ENCODE measurements at regions not wholly inside any gene's neighbourhood (a gene's known extent, or its start where the extent isn't known, plus 50 kb on each side); places are given as distances from the start of the nearest gene placed in this dataset.
"Not testable (repeated sequence)": the region's sequence is repeated elsewhere in the genome, so short reads cannot be mapped to it uniquely, and the experiment has no call there.

GRCh38 chr3:187852842-187853730 is 107.8 kb upstream of the BCL6 start:
- no peak for DNase-seq

GRCh38 chr3:187855131-187855530 is 109.9 kb upstream of the BCL6 start:
- DNase-seq: no peak

DNA sequence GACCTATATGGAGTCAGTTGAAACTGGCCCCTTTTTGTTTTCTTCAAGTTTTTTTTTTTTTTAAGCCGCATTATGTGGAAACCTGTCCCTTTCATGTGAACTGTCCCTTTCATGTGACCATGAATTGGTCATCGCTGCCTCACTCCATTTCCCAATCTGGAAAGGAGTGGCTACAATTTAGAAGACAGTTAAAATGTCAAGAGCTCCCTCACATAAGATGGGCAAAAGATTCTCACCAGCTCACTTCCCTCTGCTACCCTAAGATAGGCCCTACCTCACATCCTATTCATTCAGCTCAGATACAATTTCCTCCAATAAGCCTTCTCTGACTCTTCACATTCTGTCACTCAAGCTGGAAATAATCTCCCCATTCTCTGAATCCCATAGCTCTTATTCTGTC is 111.3 kb upstream of the BCL6 start:
- DNase-seq: no peak

DNA sequence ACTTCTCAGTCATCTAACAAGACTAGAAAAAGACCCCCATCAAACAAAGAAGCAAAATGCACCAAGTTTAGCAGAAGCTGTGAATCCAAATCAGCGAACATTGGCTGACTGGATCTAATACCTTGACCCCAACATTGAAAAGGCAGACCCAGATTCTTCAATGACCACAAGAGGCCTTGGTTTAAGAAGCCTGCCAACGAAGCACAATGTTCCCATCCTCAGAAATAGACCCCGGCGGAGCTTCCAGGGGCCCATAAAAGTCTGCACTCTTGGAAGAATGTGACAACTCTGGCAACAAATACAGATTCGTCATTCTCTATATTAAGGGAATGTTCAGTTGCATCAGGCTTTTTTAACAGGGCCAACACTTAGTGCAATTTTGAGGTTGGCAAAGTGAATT is 112.8 kb upstream of the BCL6 start:
- peak in 2 of 3 donors; percentile 16 to 53 for DNase-seq

DNA sequence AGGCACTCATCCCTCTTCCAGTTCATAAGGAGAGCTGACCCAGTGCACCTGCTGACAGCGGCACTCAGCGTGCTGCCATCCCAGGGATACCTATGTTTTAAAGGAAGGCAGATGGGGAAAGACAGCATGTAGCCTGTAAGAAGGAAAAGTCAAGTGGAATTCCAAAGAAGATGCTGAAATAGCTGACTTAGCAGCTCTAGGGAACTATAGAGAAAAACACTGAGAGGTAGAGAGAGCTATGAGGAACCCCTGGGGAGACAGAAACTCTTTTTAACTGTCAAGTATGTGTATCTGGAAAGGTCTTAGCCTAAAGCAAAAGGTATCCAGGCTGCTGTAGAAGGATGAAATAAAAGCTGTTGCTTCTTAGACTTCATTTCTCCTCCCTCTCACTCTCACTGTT is 113.4 kb upstream of the BCL6 start:
- no peak for DNase-seq

DNA sequence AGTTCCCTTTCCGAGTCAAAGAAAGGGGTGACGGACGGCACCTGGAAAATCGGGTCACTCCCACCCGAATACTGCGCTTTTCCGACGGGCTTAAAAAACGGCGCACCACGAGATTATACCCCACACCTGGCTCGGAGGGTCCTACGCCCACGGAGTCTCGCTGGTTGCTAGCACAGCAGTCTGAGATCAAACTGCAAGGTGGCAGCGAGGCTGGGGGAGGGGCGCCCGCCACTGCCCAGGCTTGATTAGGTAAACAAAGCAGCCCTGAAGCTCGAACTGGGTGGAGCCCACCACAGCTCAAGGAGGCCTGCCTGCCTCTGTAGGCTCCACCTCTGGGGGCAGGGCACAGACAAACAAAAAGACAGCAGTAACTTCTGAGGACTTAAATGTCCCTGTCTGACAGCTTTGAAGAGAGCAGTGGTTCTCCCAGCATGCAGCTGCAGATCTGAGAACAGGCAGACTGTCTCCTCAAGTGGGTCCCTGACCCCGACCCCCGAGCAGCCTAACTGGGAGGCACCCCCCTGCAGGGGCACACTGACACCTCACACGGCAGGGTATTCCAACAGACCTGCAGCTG is 117.5 kb upstream of the BCL6 start:
- DNase-seq: not testable (repeated sequence)

- DNase-seq: no peak
Observed at GRCh38 chr3:187870360-187871203, 125.3 kb upstream of the BCL6 start.

- DNase-seq: no peak
Observed at GRCh38 chr3:187871204-187871591, 125.9 kb upstream of the BCL6 start.

- no peak for DNase-seq
Observed at GRCh38 chr3:187871848-187872247, 126.6 kb upstream of the BCL6 start.

DNA sequence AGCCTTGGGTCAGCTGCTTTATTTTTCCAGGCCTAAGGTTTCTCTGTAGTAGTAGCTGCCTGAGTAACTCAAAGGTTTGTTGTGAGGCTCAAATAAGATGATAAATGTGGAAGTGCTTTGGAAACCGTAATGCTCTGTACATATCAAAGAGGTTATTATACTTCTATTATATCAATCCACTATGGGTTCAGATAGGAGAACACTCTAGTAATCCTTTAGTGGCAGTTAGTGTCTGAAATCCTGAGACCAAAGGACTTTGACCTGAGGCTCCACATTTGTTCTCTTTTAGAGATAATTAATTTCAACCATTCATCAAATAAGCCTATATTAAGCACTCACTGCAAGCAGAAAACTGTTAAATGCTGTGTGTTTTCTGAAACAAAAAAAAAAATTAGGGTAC is 128.6 kb upstream of the BCL6 start:
- no peak for DNase-seq

DNA sequence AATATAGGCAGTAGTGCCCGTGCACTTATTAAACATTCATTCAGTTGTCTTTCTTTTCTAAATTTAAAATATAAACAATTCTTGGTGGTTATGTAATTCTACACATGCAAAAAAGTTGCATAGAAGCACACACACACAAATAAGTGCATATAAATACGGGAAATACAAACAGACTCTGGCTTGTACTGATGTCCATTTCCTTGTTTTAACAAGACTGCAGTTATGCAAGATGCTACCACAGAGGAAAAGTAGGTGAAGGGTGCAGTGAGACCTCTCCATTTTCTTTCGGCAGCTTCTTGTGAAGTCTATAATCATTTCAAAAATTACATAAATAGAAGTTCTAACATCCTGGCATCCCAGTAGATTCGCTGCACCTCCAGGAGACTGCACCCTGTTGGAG is 130.6 kb upstream of the BCL6 start:
- no peak for DNase-seq

DNA sequence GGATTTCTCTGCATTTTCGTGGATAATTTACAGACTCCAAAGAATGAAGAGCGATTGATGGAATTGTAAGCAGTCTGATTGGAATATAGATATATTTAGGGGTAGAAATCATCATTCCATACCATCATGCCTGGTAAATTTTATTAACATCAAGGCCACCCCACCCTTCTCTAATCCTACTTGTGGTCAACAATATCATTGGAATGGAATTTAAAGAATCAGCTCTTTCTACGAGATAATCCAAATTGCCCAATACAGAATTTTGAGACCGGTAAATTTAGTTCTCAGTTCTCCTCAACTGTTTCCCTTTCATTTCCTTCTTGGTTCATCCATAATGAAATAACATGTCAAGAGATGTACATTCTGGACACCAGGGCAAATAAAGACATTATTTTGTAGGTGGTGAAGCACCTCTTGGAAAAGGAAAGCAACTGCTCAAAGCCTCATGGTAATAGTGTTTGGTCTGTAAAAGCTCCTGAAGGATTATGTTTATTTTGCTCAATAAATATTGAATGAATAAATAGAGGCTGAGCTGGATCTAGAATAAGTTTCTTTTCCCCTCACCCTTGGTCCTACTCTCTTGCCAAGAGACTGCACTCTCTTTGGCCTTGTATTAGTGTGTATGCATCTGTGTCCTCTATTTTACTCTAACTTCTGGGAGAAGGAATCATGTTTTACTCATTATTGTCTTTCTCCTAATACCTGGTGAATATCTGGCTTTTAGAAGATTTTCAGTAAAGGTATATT is 133.7 kb upstream of the BCL6 start:
- no peak for DNase-seq

- no peak for DNase-seq
Observed at GRCh38 chr3:187880441-187880840, 135.2 kb upstream of the BCL6 start.

GRCh38 chr3:187880851-187881250 is 135.6 kb upstream of the BCL6 start:
- no peak for DNase-seq

GRCh38 chr3:187888701-187889100 is 143.4 kb upstream of the BCL6 start:
- peak in 1 of 3 donors; percentile 53 for DNase-seq

- peak in 1 of 3 donors; percentile 31 for DNase-seq
Observed at GRCh38 chr3:187889106-187889505, 143.8 kb upstream of the BCL6 start.

DNA sequence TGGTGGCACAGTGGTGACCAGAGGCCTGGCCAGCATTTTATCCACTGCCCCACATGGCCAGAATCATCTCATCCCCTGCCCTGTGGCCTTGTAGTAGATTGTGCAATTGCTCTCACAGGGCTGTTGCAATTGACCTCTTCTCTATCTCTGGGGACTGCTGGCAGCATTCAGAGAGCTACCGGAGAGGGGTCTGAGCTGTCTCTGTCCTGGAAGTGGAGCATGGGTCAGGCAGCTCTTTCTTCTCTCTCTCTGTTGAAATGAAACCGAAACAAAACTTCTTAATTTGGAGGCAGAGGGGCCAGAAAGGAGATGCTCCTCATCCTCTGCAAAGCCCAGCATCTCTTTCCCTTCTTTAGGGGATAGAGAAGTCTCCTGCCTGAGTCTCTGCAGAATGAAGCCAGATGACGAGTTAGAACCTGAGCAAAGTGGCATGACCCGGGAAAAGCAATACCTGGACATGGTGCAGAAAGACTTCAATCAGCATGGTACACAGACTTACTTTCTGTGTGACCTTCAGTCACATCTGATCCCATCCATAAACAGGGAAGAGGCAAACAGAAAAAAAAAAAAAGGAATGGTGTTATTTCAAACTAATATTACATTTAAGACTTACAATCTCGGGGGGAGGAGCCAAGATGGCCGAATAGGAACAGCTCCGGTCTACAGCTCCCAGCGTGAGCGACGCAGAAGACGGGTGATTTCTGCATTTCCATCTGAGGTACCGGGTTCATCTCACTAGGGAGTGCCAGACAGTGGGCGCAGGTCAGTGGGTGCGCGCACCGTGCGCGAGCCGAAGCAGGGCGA is 144.5 kb upstream of the BCL6 start:
- no peak for DNase-seq

DNA sequence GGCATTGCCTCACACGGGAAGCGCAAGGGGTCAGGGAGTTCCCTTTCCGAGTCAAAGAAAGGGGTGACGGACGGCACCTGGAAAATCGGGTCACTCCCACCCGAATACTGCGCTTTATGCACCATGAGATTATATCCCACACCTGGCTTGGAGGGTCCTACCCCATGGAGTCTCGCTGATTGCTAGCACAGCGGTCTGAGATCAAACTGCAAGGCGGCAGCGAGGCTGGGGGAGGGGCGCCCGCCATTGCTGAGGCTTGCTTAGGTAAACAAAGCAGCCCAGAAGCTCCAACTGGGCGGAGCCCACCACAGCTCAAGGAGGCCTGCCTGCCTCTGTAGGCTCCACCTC is 145.1 kb upstream of the BCL6 start:
- DNase-seq: not testable (repeated sequence)

- peak; percentile 27 to 88 (median 79) for DNase-seq
Observed at GRCh38 chr3:187896646-187897045, 151.4 kb upstream of the BCL6 start.

- no peak for DNase-seq
Observed at GRCh38 chr3:187899246-187899645, 154.0 kb upstream of the BCL6 start.
